Mesenteric fat pad (tissue), 1 donor: ENCODE measurements at regions not wholly inside any gene's neighbourhood (a gene's known extent, or its start where the extent isn't known, plus 50 kb on each side); places are given as distances from the start of the nearest gene placed in this dataset.

Experiments
- DNase-seq: peaks from one replicate; pipeline ENCODE4 v3.0.0-alpha.2; 2020; ENCODE audit warnings: low spot score
- donor health status: DM: yes; HTN: yes; CAD: no.

DNA sequence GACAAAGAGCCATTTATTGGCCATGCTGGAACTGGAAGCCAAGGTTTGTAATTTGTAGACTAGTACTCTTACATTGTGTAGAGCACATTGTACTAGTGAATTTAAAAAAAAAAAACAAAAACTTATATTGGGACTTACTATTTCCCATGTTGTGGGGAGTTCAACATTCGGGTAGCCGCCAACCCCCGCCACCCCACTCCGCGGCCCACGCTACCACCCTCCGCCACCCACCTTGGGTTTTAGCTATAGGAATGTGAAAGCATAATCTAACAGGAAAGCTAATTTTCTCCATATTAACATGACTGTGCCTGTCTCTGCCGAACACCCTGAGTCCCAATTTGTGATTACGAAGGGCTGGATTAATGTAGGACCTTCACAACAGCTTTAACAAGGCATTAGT lies 275.8 kb downstream of the FIGN start:
- no peak for DNase-seq

GRCh38 chr2:163456953-163457743 lies 278.7 kb downstream of the FIGN start:
- DNase-seq, result no peak

GRCh38 chr2:163455815-163456214 lies 280.0 kb downstream of the FIGN start:
- no peak for DNase-seq

DNA sequence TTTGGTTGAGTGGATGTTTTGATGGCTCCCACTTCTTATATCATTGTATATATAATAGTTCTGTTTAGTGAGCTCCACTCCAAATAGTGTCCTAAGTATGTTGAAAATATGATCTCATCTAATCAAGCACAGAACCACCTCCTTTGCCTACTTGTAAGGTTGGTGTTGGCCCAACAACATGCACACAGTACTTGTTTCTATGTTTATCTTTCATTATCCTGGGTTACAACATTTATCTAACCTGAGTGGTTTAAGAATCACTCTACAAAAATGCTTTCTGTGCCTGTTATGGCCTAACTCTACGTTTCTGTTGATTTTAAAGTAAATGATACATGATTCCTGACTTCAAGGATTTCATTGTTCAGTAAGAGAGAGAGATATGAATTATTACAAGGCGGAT lies 281.9 kb downstream of the FIGN start:
- no peak for DNase-seq

- DNase-seq, result no peak
These were observed 294.2 kb downstream of the FIGN start for GRCh38 chr2:163441603-163442002.

DNA sequence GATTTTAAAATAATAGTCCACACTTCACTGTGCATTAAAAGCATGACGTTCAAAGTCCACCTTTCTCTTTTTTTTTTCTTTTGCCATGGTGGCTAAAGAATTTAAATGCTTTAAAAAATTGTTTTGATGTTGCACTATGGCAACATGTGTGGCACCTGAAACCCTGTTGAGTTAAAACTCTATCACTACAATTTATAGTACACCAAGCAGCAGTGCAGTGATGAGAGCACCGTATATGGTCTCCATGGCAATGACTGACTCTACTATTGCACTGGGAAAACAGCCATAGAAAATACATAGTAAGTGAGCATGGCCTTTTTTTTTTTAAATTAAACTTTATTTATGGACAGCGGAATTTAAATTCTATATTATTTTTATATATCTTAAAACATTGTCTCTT lies 298.8 kb downstream of the FIGN start:
- DNase-seq, result no peak

GRCh38 chr2:163428187-163428586 lies 307.6 kb downstream of the FIGN start:
- no peak for DNase-seq

- no peak for DNase-seq
These were observed 315.2 kb downstream of the FIGN start for GRCh38 chr2:163420604-163421003.

DNA sequence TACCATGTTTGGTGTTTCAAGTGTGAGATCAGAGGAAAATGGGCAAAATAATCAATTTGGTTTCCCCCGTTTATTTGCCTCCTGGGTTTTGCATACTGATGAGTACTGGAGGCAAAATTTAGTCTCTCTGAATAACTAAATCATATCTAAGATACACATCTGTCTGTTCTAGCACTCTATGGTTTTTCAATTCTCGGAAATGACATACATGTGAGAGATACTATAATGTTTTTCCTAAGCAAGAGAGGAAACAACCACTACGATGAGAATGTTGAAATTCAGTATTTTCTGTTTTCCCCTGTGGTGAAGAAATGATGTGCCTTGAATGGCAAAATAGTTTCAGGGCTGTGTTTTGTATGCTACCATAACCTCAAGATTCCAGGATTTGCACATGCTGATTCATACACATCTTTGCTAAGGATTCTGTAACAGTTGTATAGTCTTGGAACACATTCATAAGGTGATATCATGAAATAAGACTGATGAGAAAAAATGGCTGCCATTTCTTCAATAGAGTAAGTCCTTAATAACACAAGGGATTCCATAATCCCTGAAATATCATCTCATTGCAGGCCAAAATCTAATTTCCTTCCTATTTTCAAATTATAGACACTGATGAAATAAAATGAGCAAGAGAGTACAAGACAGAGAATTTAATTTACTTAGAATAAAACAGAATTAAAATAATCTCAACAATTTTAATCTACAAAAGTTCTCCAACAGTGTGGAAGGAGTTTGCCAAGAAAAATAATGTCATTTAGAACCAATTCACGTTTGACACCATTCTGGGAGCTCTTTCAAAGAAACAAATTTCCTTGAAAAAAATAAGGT lies 316.6 kb downstream of the FIGN start:
- DNase-seq, result no peak

- DNase-seq, result no peak
These were observed 318.0 kb downstream of the FIGN start for GRCh38 chr2:163417596-163418337.

DNA sequence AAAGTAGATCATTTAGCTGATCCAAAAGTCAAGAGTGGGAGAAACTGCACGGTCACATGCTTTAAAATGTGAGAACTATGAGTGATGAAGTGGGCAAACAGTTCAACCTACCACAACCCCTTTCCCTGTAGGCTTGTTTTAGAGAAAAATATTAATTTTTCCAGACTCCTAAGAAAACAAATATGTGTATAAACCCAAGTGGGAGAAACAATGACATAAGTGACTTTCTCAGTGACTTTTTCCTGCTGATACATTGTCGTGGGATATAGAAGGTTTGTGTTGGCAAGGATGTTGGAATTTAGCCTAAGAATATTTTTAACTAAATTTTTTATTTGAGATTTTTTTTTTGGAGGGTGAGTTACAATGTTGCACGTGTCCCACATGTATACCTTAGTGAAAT lies 321.7 kb downstream of the FIGN start:
- DNase-seq, result no peak

DNA sequence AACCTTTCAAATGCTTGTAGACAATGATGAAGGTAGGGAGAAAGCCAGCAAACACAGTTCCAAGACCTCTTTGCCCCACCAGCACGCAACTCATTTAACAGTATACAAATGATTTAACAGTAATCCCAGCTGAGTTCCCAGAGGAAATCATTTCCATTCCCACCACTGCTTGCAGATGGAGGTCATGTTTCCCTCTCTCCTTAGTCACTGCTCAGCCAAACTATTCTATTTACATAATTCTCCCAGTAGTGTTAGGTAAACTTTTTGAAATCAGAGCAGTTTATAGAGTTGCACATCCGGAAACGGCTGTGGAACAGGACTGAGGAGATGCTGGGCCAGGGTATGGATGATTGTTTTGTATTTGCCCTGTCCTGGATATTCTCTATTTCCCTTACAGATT lies 328.5 kb downstream of the FIGN start:
- no peak for DNase-seq

DNA sequence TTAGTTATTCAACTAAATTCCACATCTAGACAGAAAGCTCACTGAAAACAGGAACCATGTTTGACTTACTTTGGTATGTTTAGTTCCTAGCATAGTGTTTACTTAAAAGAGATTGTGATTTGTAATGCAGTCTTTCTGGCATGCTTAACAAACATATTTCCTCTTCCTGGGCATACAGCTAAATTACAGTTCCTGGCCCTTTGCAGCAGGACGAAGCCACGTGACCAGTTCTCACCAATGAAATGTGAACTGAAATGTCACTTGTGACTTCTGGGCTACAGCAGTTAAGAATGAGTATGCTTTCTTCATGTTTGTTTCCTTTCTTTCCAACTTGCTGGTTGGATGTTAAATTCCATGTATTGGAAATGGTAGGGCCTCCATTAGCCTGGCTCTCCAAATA lies 330.5 kb downstream of the FIGN start:
- no peak for DNase-seq

DNA sequence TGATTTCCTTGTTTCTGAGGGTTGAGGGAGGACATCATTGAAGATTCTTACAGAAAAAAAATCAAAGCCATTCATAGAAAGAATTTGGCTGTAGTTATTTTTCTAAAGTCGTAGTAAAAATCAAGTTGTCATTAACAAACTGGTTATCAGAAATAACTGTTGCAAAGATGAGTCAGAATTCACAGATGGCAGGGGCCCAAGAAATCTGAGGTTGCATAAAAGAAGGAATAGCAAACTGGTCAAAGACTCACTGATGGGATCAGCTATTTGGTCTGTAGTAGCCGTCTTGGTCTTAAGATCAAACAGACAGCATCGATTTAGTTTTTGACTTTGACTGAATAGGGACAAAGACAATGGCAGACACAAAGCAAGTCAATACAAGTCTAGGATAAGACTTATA lies 334.3 kb downstream of the FIGN start:
- DNase-seq, result no peak

DNA sequence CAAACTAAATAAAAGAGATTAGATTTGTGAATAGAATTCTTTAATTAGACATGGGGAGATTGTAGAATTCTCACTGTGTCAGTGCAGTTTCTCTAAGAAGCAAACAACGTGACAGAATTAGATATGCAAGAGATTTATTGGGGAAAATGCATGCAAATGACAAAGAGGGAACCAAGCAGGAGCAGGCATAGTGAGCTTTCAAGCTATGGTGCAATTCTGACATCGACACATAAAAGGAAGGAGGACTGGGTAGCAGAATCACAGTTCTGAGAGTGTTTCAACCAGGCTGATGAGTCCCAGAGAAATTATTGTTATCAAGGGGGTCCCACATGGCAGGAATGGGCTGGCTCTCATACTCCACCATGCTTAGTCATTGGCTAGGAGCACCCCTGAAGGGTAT lies 338.4 kb downstream of the FIGN start:
- DNase-seq, result no peak

GRCh38 chr2:163395602-163396001 lies 340.2 kb downstream of the FIGN start:
- no peak for DNase-seq

GRCh38 chr2:163389838-163390237 lies 346.0 kb downstream of the FIGN start:
- no peak for DNase-seq

- DNase-seq, result no peak
These were observed 360.3 kb downstream of the FIGN start for GRCh38 chr2:163375472-163375871.

GRCh38 chr2:163375070-163375469 lies 360.7 kb downstream of the FIGN start:
- no peak for DNase-seq

- DNase-seq, result no peak
These were observed 361.5 kb downstream of the FIGN start for GRCh38 chr2:163374282-163374681.

- DNase-seq, result no peak
These were observed 362.3 kb downstream of the FIGN start for GRCh38 chr2:163373496-163373895.
